Vagina (tissue), 2 donors: ENCODE measurements at regions not wholly inside any gene's neighbourhood (a gene's known extent, or its start where the extent isn't known, plus 50 kb on each side); places are given as distances from the start of the nearest gene placed in this dataset.

Experiments
- POLR2A ChIP-seq, 2 donors: fragments of 450-650 bp; IDR thresholded peaks; one replicate each; pipeline ENCODE4 v1.6.1; 2017; ENCODE audit warnings: antibody characterized with exemption in 2 of 2, mild to moderate bottlenecking in 2 of 2, moderate library complexity in 2 of 2
- TF ChIP-seq, protein P1 (sequence below), 3 experiments: fragments of 450-650 bp in 2 of 3; fragments of 200-600 bp in 1 of 3; sonication (generic) in 1 of 3; IDR thresholded peaks; one replicate each; pipeline ENCODE4 v1.5.1; 2017 to 2019; ENCODE audit warnings: antibody characterized with exemption in 3 of 3, mild to moderate bottlenecking in 2 of 3, moderate library complexity in 2 of 3

DNA sequence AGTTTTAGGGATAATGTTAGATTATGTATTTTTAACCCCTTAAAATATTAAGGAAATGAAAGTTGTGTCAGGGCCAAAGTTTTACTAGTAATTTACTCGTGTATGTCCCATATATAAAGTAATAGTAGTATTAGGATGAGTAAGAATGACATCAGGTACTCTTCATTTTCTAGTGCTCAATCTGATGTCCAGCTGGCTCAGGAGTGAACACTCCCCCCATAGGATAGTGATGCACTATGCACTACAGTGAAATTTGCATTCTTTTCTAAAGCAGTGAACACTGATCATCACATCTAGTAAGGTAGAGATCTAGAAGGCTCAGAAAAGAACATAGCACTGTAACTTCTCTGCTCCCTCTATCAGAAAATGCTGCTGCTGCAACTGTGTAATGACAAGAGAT is 409.7 kb downstream of the GLUD2 start:
- TF ChIP-seq, protein P1, sequence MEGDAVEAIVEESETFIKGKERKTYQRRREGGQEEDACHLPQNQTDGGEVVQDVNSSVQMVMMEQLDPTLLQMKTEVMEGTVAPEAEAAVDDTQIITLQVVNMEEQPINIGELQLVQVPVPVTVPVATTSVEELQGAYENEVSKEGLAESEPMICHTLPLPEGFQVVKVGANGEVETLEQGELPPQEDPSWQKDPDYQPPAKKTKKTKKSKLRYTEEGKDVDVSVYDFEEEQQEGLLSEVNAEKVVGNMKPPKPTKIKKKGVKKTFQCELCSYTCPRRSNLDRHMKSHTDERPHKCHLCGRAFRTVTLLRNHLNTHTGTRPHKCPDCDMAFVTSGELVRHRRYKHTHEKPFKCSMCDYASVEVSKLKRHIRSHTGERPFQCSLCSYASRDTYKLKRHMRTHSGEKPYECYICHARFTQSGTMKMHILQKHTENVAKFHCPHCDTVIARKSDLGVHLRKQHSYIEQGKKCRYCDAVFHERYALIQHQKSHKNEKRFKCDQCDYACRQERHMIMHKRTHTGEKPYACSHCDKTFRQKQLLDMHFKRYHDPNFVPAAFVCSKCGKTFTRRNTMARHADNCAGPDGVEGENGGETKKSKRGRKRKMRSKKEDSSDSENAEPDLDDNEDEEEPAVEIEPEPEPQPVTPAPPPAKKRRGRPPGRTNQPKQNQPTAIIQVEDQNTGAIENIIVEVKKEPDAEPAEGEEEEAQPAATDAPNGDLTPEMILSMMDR (IDR thresholded peaks at IDR 0.05): no peak
- TF ChIP-seq POLR2A (IDR thresholded peaks at IDR 0.05): no peak
